ENCODE measurements at regions not wholly inside any gene's neighbourhood (a gene's known extent, or its start where the extent isn't known, plus 50 kb on each side); places are given as distances from the start of the nearest gene placed in this dataset.

DNA sequence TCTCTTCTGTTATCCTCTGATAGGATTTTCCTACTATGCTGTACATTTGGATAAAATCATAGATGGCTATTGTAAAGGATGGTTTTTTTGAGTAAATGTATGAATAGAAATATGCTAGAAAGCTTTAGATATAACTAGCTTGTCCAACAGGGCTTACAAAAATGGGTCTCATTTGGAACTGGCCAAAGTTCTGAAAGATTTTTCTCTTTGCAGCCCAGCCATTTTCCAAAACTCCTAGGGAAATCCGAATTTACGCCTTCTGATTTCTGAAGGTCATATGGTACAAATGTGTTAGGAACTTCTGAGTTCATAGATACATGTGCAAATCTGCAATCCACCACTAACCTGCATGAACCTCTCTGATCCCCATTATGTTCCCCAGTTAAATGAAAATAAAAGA lies 603.9 kb upstream of the C9orf72 start:
- TF ChIP-seq, protein P1, sequence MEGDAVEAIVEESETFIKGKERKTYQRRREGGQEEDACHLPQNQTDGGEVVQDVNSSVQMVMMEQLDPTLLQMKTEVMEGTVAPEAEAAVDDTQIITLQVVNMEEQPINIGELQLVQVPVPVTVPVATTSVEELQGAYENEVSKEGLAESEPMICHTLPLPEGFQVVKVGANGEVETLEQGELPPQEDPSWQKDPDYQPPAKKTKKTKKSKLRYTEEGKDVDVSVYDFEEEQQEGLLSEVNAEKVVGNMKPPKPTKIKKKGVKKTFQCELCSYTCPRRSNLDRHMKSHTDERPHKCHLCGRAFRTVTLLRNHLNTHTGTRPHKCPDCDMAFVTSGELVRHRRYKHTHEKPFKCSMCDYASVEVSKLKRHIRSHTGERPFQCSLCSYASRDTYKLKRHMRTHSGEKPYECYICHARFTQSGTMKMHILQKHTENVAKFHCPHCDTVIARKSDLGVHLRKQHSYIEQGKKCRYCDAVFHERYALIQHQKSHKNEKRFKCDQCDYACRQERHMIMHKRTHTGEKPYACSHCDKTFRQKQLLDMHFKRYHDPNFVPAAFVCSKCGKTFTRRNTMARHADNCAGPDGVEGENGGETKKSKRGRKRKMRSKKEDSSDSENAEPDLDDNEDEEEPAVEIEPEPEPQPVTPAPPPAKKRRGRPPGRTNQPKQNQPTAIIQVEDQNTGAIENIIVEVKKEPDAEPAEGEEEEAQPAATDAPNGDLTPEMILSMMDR (IDR thresholded peaks at IDR 0.05) = no peak
- no peak for TF ChIP-seq POLR2A (IDR thresholded peaks at IDR 0.05)
- TF ChIP-seq EP300 (IDR thresholded peaks at IDR 0.05) = no peak

Data from sigmoid colon (tissue), 4 donors.